ENCODE measurements at regions not wholly inside any gene's neighbourhood (a gene's known extent, or its start where the extent isn't known, plus 50 kb on each side); places are given as distances from the start of the nearest gene placed in this dataset.

GRCh38 chr12:59155448-59155847, 235.1 kb upstream of the LRIG3 start:
- Histone ChIP-seq H3K36me3 (no peaks in the 10 kb centered on the region), H3K4me3 (no peak overlapping the region), H3K27ac (no peak overlapping the region), H3K27me3 (no peaks in the 10 kb centered on the region), H3K4me1 (no peaks in the 10 kb centered on the region), H3K9me3 (no peaks in the 10 kb centered on the region)
- no peak for TF ChIP-seq CTCF (IDR thresholded peaks at IDR 0.05)
- no peak for TF ChIP-seq EP300 (IDR thresholded peaks at IDR 0.05)
- no peak for TF ChIP-seq POLR2AphosphoS5 (IDR thresholded peaks at IDR 0.05)
- no peak for TF ChIP-seq POLR2A (IDR thresholded peaks at IDR 0.05)
- DNase-seq (ENCODE audit: low spot score in 2 of 2) = no peak

- H3K4me3 ChIP-seq = no peak overlapping the region
- H3K27ac ChIP-seq = no peak overlapping the region
- H3K27me3 ChIP-seq = no peaks in the 10 kb centered on the region
- no peak for DNase-seq (ENCODE audit: low spot score in 2 of 2)
- TF ChIP-seq POLR2A (IDR thresholded peaks at IDR 0.05) (no peak), CTCF (IDR thresholded peaks at IDR 0.05) (no peak)
- no peaks in the 10 kb centered on the region for H3K36me3 ChIP-seq
- H3K9me3 ChIP-seq = no peaks in the 10 kb centered on the region
- H3K4me1 ChIP-seq = no peaks in the 10 kb centered on the region
These were observed 230.9 kb upstream of the LRIG3 start for GRCh38 chr12:59151243-59151642.

- H3K9me3 ChIP-seq = no peaks in the 10 kb centered on the region
- DNase-seq (ENCODE audit: low spot score in 2 of 2) = no peak
- TF ChIP-seq EP300 (IDR thresholded peaks at IDR 0.05) = no peak
- peak; percentile 83 to 97 for TF ChIP-seq CTCF (IDR thresholded peaks at IDR 0.05)
- no peaks in the 10 kb centered on the region for H3K4me1 ChIP-seq
- H3K4me3 ChIP-seq = no peak overlapping the region
- H3K36me3 ChIP-seq = no peaks in the 10 kb centered on the region
- 48% methylated on average over 2 of the region's 2 CpGs for WGBS
- no peaks in the 10 kb centered on the region for H3K27me3 ChIP-seq
- no peak overlapping the region for H3K27ac ChIP-seq
These were observed 229.8 kb upstream of the LRIG3 start for GRCh38 chr12:59149995-59150642.

- H3K9me3 ChIP-seq = no peaks in the 10 kb centered on the region
- no peaks in the 10 kb centered on the region for H3K27me3 ChIP-seq
- no peak overlapping the region for H3K4me3 ChIP-seq
- no peak overlapping the region for H3K27ac ChIP-seq
- H3K4me1 ChIP-seq = no peaks in the 10 kb centered on the region
- 87% methylated on average over 1 of the region's 1 CpG for WGBS
- no peaks in the 10 kb centered on the region for H3K36me3 ChIP-seq
- TF ChIP-seq POLR2A (IDR thresholded peaks at IDR 0.05) (no peak), POLR2AphosphoS5 (IDR thresholded peaks at IDR 0.05) (no peak), EP300 (IDR thresholded peaks at IDR 0.05) (no peak), CTCF (IDR thresholded peaks at IDR 0.05) (no peak)
- no peak for DNase-seq (ENCODE audit: low spot score in 2 of 2)
These were observed 227.5 kb upstream of the LRIG3 start for GRCh38 chr12:59147791-59148190.

GRCh38 chr12:59142183-59142790, 222.0 kb upstream of the LRIG3 start:
- Histone ChIP-seq H3K4me3 (no peak overlapping the region), H3K36me3 (no peaks in the 10 kb centered on the region), H3K9me3 (no peaks in the 10 kb centered on the region), H3K27me3 (no peaks in the 10 kb centered on the region), H3K4me1 (no peaks in the 10 kb centered on the region), H3K27ac (no peak overlapping the region)
- 46% methylated on average over 4 of the region's 4 CpGs for WGBS
- TF ChIP-seq CTCF (IDR thresholded peaks at IDR 0.05) (no peak), POLR2A (IDR thresholded peaks at IDR 0.05) (no peak), POLR2AphosphoS5 (IDR thresholded peaks at IDR 0.05) (no peak), EP300 (IDR thresholded peaks at IDR 0.05) (no peak)
- no peak for DNase-seq (ENCODE audit: low spot score in 2 of 2)
